Liver (tissue), 3 donors: ENCODE measurements at regions not wholly inside any gene's neighbourhood (a gene's known extent, or its start where the extent isn't known, plus 50 kb on each side); places are given as distances from the start of the nearest gene placed in this dataset.

Source experiments
- CTCF ChIP-seq: fragments of 150-350 bp; IDR thresholded peaks from 2 replicates; pipeline ENCODE4 v1.5.1; 2017; ENCODE audit warnings: improper control_type of control experiment, low read depth, low read length; ENCODE audit not compliant: missing input control
- EGR1 ChIP-seq, 2 donors: IDR thresholded peaks; 2 replicates each; pipeline ENCODE4 v1.6.1; 2016 to 2018; ENCODE audit warnings: antibody characterized with exemption in 2 of 2, low read depth in 2 of 2
- JUND ChIP-seq, 2 donors: IDR thresholded peaks; 2 replicates each; pipeline ENCODE4 v1.6.1; 2016; ENCODE audit warnings: antibody characterized with exemption in 2 of 2
- NR2F2 ChIP-seq: IDR thresholded peaks from 2 replicates; pipeline ENCODE4 v1.6.1; 2016; ENCODE audit warnings: antibody characterized with exemption
- RAD21 ChIP-seq, 2 donors: IDR thresholded peaks; 2 replicates each; pipeline ENCODE4 v1.6.1; 2016; ENCODE audit warnings: antibody characterized with exemption in 2 of 2, mild to moderate bottlenecking in 2 of 2
- ZBTB33 ChIP-seq: IDR thresholded peaks from 2 replicates; pipeline ENCODE4 v1.6.1; 2016; ENCODE audit warnings: antibody characterized with exemption
- TF ChIP-seq, protein P1 (sequence below): IDR thresholded peaks from 2 replicates; pipeline ENCODE4 v1.6.1; 2016; ENCODE audit warnings: antibody characterized with exemption, mild to moderate bottlenecking
- TF ChIP-seq, protein P2 (sequence below): IDR thresholded peaks from 2 replicates; pipeline ENCODE4 v1.6.1; 2016; ENCODE audit warnings: antibody characterized with exemption
- donor health status: healthy.
- donor health status: healthy.

GRCh38 chr12:128205145-128205544, 61.8 kb upstream of the TMEM132C start:
- no peak for TF ChIP-seq CTCF
- TF ChIP-seq, protein P1, sequence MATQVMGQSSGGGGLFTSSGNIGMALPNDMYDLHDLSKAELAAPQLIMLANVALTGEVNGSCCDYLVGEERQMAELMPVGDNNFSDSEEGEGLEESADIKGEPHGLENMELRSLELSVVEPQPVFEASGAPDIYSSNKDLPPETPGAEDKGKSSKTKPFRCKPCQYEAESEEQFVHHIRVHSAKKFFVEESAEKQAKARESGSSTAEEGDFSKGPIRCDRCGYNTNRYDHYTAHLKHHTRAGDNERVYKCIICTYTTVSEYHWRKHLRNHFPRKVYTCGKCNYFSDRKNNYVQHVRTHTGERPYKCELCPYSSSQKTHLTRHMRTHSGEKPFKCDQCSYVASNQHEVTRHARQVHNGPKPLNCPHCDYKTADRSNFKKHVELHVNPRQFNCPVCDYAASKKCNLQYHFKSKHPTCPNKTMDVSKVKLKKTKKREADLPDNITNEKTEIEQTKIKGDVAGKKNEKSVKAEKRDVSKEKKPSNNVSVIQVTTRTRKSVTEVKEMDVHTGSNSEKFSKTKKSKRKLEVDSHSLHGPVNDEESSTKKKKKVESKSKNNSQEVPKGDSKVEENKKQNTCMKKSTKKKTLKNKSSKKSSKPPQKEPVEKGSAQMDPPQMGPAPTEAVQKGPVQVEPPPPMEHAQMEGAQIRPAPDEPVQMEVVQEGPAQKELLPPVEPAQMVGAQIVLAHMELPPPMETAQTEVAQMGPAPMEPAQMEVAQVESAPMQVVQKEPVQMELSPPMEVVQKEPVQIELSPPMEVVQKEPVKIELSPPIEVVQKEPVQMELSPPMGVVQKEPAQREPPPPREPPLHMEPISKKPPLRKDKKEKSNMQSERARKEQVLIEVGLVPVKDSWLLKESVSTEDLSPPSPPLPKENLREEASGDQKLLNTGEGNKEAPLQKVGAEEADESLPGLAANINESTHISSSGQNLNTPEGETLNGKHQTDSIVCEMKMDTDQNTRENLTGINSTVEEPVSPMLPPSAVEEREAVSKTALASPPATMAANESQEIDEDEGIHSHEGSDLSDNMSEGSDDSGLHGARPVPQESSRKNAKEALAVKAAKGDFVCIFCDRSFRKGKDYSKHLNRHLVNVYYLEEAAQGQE: no peak
- no peak for TF ChIP-seq RAD21 (IDR thresholded peaks at IDR 0.05)
- TF ChIP-seq, protein P2, sequence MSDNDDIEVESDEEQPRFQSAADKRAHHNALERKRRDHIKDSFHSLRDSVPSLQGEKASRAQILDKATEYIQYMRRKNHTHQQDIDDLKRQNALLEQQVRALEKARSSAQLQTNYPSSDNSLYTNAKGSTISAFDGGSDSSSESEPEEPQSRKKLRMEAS: no peak
- no peak for TF ChIP-seq JUND (IDR thresholded peaks at IDR 0.05)
- no peak for TF ChIP-seq ZBTB33
- no peak for TF ChIP-seq NR2F2
- no peak for TF ChIP-seq EGR1 (IDR thresholded peaks at IDR 0.05; ENCODE audit: low read depth in 2 of 2)
